ENCODE measurements at regions not wholly inside any gene's neighbourhood (a gene's known extent, or its start where the extent isn't known, plus 50 kb on each side); places are given as distances from the start of the nearest gene placed in this dataset.

GRCh38 chr3:152113413-152113812 is 155.3 kb upstream of the MBNL1 start:
- Histone ChIP-seq H3K4me3 (no peak overlapping the region), H3K4me1 (no peaks in the 10 kb centered on the region), H3K36me3 (ENCODE audit: insufficient read depth in 1 of 2, low read depth in 1 of 2) (no peaks in the 10 kb centered on the region), H3K9me3 (no peaks in the 10 kb centered on the region), H3K27me3 (ENCODE audit: insufficient read depth in 3 of 3, low read length in 2 of 3) (no peaks in the 10 kb centered on the region), H3K27ac (no peak overlapping the region)
- ATAC-seq: no peak
- TF ChIP-seq CTCF (IDR thresholded peaks at IDR 0.05): no peak
- no peak for DNase-seq
- 93 to 98% (median 96%) methylated on average over 1 of the region's 1 CpG for WGBS, 3 donors
- intact Hi-C loops (cut with DNase I): no loop called here

- Histone ChIP-seq H3K36me3 (ENCODE audit: insufficient read depth in 1 of 2, low read depth in 1 of 2) (no peaks in the 10 kb centered on the region), H3K27me3 (ENCODE audit: insufficient read depth in 3 of 3, low read length in 2 of 3) (no peaks in the 10 kb centered on the region), H3K4me3 (no peak overlapping the region), H3K4me1 (no peaks in the 10 kb centered on the region), H3K27ac (no peak overlapping the region), H3K9me3 (no peaks in the 10 kb centered on the region)
- no peak for ATAC-seq
- WGBS, 3 donors: 93 to 98% (median 94%) methylated on average over 2 of the region's 2 CpGs
- DNase-seq: no peak
- TF ChIP-seq CTCF (IDR thresholded peaks at IDR 0.05): no peak
- intact Hi-C loops (cut with DNase I): no loop called here
Measured at GRCh38 chr3:152113992-152114651, 154.6 kb upstream of the MBNL1 start.

- ATAC-seq: no peak
- no peaks in the 10 kb centered on the region for H3K36me3 ChIP-seq (ENCODE audit: insufficient read depth in 1 of 2, low read depth in 1 of 2)
- H3K4me3 ChIP-seq: no peak overlapping the region
- no peaks in the 10 kb centered on the region for H3K27me3 ChIP-seq (ENCODE audit: insufficient read depth in 3 of 3, low read length in 2 of 3)
- intact Hi-C loops (cut with DNase I): no loop called here
- DNase-seq: no peak
- no peaks in the 10 kb centered on the region for H3K4me1 ChIP-seq
- H3K9me3 ChIP-seq: no peaks in the 10 kb centered on the region
- no peak for TF ChIP-seq CTCF (IDR thresholded peaks at IDR 0.05)
- no peak overlapping the region for H3K27ac ChIP-seq
- 92 to 97% (median 94%) methylated on average over 2 of the region's 2 CpGs for WGBS, 3 donors
Measured at GRCh38 chr3:152120601-152121269, 148.0 kb upstream of the MBNL1 start.

GRCh38 chr3:152121270-152121636 is 147.5 kb upstream of the MBNL1 start:
- no peak overlapping the region for H3K4me3 ChIP-seq
- ATAC-seq (no peak), DNase-seq (no peak)
- H3K27ac ChIP-seq: no peak overlapping the region
- intact Hi-C loops (cut with DNase I): no loop called here
- no peak for TF ChIP-seq CTCF (IDR thresholded peaks at IDR 0.05)
- H3K4me1 ChIP-seq: no peaks in the 10 kb centered on the region
- H3K9me3 ChIP-seq: no peaks in the 10 kb centered on the region
- no peaks in the 10 kb centered on the region for H3K36me3 ChIP-seq (ENCODE audit: insufficient read depth in 1 of 2, low read depth in 1 of 2)
- 79 to 87% (median 83%) methylated on average over 1 of the region's 1 CpG for WGBS, 3 donors
- no peaks in the 10 kb centered on the region for H3K27me3 ChIP-seq (ENCODE audit: insufficient read depth in 3 of 3, low read length in 2 of 3)

- Histone ChIP-seq H3K4me3 (no peak overlapping the region), H3K4me1 (no peaks in the 10 kb centered on the region), H3K9me3 (no peaks in the 10 kb centered on the region), H3K27me3 (ENCODE audit: insufficient read depth in 3 of 3, low read length in 2 of 3) (no peaks in the 10 kb centered on the region), H3K36me3 (ENCODE audit: insufficient read depth in 1 of 2, low read depth in 1 of 2) (no peaks in the 10 kb centered on the region), H3K27ac (no peak overlapping the region)
- DNase-seq: no peak
- no peak for TF ChIP-seq CTCF (IDR thresholded peaks at IDR 0.05)
- WGBS, 3 donors: 62 to 71% (median 63%) methylated on average over 5 of the region's 5 CpGs
- ATAC-seq: no peak
- intact Hi-C loops (cut with DNase I): no loop called here
Measured at GRCh38 chr3:152122851-152123250, 145.9 kb upstream of the MBNL1 start.
